Astrocyte of the cerebellum (primary cell): ENCODE measurements at regions not wholly inside any gene's neighbourhood (a gene's known extent, or its start where the extent isn't known, plus 50 kb on each side); places are given as distances from the start of the nearest gene placed in this dataset.
"Not testable (repeated sequence)": the region's sequence is repeated elsewhere in the genome, so short reads cannot be mapped to it uniquely, and the experiment has no call there.

Experiments
- DNase-seq: peaks from one replicate; pipeline ENCODE4 v3.0.0-alpha.2; 2011; ENCODE audit warnings: low read depth
- H3K4me3 ChIP-seq: 2 replicates; pipeline ENCODE4 v1.5.1; 2011; ENCODE audit warnings: mild to moderate bottlenecking, low read depth, low read length, moderate library complexity
- in situ Hi-C: cut with HindIII; loops from 2 replicates; pipeline ENCODE4 v1.10.0; 2017; ENCODE audit warnings: low sequenced_read_pairs
- TF ChIP-seq, protein P1 (sequence below): IDR thresholded peaks from 2 replicates; pipeline ENCODE4 v1.5.1; 2012; ENCODE audit warnings: low read length, low read depth, moderate library complexity, mild to moderate bottlenecking; ENCODE audit errors: missing control alignments

DNA sequence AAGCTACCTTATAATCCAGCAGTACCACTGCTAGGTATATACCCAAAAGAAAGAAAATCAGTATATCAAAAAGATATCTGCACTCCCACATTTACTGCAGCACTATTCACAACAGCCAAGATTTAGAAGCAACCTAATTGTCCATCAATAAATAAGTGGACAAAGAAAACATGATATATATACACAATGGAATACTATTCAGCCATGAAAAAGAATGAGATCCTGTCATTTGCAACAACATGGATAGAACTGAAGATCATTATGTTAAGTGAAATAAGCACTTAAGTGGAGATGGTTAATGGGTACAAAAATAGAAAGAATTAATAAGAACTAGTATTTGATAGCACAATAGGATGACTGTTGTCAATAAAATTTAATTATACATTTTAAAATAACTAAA, 90.7 kb upstream of the PKN2 start:
- DNase-seq, result no peak
- in situ Hi-C loops, result no loop called here
- TF ChIP-seq, protein P1, sequence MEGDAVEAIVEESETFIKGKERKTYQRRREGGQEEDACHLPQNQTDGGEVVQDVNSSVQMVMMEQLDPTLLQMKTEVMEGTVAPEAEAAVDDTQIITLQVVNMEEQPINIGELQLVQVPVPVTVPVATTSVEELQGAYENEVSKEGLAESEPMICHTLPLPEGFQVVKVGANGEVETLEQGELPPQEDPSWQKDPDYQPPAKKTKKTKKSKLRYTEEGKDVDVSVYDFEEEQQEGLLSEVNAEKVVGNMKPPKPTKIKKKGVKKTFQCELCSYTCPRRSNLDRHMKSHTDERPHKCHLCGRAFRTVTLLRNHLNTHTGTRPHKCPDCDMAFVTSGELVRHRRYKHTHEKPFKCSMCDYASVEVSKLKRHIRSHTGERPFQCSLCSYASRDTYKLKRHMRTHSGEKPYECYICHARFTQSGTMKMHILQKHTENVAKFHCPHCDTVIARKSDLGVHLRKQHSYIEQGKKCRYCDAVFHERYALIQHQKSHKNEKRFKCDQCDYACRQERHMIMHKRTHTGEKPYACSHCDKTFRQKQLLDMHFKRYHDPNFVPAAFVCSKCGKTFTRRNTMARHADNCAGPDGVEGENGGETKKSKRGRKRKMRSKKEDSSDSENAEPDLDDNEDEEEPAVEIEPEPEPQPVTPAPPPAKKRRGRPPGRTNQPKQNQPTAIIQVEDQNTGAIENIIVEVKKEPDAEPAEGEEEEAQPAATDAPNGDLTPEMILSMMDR, result no peak
- no peak overlapping the region for H3K4me3 ChIP-seq

DNA sequence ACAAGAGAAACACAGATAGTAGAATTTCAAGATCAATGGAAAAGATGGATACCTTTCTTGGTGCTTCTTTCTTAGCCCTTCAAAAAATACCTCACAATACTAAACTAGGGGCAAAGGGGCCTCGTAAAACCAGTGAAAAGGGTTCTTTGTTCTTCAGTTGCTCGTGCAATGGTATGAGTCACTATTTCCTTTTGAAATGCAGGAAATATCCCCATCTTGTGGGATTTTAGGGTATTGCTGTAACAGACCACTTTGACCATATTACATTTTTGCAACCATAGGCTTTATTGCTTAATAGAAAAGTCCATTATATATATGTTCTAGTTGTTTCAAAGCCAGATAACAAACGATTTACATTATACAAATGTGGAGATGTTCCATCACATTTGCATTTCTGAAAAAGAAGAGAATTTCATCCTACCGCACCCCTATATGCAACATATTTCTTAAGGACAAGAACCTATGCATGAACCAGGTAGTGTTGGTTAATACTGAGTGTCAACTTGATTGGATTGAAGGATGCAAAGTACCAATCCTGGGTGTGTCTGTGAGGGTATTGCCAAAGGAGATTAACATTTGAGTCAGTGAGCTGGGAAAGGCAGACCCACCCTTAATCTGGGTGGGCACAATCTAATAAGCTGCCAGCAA, 88.6 kb upstream of the PKN2 start:
- TF ChIP-seq, protein P1, result no peak
- peak; percentile 12 for DNase-seq
- no peak overlapping the region for H3K4me3 ChIP-seq
- in situ Hi-C loops, result no loop called here

DNA sequence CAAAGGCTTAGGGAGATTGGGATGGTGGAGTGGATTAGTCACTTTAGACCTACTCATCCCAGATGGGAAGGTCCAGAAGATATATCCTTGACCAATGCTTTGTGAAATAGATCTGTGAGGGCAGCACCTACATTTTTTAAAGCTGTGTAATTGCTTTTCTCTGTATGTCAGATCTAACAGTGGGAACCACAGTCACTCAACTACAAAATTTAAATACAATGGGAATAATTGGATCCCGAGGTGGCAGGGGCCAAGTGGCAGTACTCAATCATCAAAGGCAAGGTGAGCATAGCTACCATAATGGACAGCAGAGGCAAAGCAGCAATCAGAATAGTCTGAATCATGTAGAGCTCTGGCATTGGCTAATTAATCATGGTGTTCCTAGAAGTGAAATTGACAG, 86.1 kb upstream of the PKN2 start:
- in situ Hi-C loops, DNase-seq, H3K4me3 ChIP-seq: not testable (repeated sequence)

DNA sequence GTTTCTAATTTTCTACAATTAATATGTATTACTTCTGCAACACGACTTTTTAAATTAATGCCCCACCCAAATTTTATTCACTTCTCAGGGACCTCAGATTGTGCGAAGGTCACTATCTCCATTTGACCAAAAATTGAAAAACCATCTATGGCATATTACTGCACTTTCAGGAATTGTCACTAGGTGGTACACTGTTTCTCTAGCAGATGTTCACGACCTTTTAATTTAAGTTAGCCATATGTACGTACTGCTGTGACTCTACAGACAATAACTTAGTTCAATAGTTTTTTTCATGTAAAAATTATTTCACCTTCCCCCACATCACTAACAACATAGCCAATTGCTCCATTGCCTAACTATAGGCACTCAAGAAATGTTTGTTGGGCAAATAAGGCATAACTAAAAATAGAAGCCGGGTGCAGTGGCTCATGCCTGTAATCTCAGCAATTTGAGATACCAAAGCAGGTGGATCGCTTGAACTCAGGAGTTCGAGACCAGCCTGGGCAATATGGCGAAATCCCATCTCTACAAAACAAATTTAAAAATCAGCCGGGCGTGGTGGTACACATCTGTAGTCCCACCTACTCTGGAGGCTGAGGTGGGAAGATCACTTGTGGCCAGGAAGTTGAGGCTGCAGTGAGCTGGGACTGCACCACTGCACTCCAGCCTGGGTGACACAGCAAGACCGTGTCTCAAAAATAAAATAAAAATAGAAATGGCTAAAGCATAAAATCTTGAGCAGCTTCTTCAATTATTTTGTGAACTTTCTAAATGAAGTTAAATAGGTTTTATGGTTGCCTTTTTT, 75.7 kb upstream of the PKN2 start:
- DNase-seq, result no peak
- H3K4me3 ChIP-seq, result no peak overlapping the region
- TF ChIP-seq, protein P1, result peak; percentile 63
- in situ Hi-C loops, result no loop called here

DNA sequence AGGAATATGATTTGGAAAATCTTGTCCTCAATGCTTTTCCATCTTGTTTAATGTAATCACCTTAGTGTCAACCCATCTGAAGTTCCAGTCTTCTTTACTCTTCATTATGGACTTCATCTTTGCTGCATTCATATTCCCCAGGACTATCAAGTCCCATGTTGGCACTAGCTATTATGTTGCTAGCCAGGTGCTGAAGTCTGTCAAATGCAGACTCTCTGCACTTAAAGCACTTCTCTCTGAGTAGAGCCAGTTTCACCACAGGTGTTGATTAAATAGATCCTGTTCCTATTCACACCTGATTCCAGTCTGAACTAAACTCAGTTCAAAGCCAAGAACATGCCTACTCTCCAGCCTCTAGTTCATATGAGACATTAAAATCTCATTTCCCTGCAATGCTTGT, 75.0 kb upstream of the PKN2 start:
- in situ Hi-C loops, result no loop called here
- TF ChIP-seq, protein P1, result no peak
- no peak overlapping the region for H3K4me3 ChIP-seq
- no peak for DNase-seq

DNA sequence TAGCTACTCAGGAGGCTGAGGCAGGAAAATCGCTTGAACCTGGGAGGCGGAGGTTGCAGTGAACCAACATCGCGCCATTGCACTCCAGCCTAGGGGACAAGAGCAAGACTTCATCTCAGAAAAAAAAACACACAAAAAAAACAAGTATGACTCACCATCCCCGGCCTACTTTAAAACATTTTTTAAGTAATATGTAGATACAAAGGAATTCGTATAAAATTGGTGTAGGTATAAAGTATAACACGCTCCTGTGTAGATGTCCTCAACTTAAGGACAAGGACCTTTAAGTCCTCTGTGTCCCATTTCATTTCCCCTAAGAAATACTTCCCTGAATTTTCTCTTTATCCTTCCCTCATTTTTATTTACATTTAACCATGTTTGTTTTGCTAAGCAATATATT, 73.4 kb upstream of the PKN2 start:
- in situ Hi-C loops, result no loop called here
- TF ChIP-seq, protein P1, result no peak
- no peak overlapping the region for H3K4me3 ChIP-seq
- DNase-seq, result no peak

DNA sequence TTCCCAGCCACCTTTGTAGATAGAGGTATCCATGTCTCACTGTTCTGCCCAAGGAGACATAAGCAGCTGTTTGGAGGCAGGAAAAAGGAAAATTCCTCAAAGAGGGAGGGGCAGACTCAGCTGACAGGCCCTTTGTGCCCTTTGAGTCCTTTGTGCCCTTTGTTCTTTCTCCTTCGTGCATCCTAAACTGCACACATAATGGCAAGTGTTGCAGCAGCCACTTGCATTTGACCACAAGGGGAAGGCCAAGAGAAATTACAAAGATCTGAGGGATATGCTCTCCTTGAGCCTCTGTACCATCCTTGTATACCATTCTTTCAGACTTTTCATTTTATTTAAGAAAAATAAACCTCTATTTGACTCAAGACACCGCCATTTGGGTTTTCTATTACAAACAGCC, 71.8 kb upstream of the PKN2 start:
- no peak for DNase-seq
- H3K4me3 ChIP-seq, result no peak overlapping the region
- TF ChIP-seq, protein P1, result no peak
- in situ Hi-C loops, result no loop called here
